H1 (cell line): ENCODE measurements at regions not wholly inside any gene's neighbourhood (a gene's known extent, or its start where the extent isn't known, plus 50 kb on each side); places are given as distances from the start of the nearest gene placed in this dataset.

Experiments
- CTCF ChIA-PET: fragments of 300-600 bp; sonication (Branson Sonifier 250); formaldehyde crosslinking; loops from one replicate; lab custom pipeline; 2021; ENCODE audit not compliant: partially characterized antibody; lab: Charles Lee
- POLR2A ChIA-PET: fragments of 300-600 bp; sonication (Branson Sonifier 250); formaldehyde crosslinking; loops from one replicate; lab custom pipeline; 2021; ENCODE audit warnings: inconsistent platforms; ENCODE audit not compliant: partially characterized antibody; lab: Charles Lee
- DNase-seq, 2 experiments: peaks; one replicate each; pipeline versions ENCODE4 v3.0.0 to v3.0.0-alpha.2; 2010 to 2022; ENCODE audit warnings: low spot score in 2 of 2, low read depth in 1 of 2, mixed read lengths in 1 of 2
- FAIRE-seq: peaks from 2 replicates; lab custom pipeline; 2011; peaks lifted over from hg19 to GRCh38; lab: Jason Lieb, UNC
- H2AFZ ChIP-seq: 2 replicates; pipeline ENCODE4 v1.8.1; 2012; ENCODE audit warnings: low read length, inconsistent platforms
- H2AK5ac ChIP-seq: 2 replicates; pipeline ENCODE4 v1.6.1; 2013; ENCODE audit warnings: low read depth, low read length
- H2BK120ac ChIP-seq: replicated peaks from 2 replicates; pipeline ENCODE3; 2013; ENCODE audit warnings: low read depth, low read length, inconsistent platforms
- H2BK12ac ChIP-seq: 2 replicates; pipeline ENCODE4 v1.6.1; 2013; ENCODE audit warnings: low read depth, low read length
- H2BK15ac ChIP-seq: 2 replicates; pipeline ENCODE4 v1.6.1; 2013; ENCODE audit warnings: low read length
- H2BK20ac ChIP-seq: 2 replicates; pipeline ENCODE4 v1.6.1; 2013; ENCODE audit warnings: low read length
- H2BK5ac ChIP-seq: 2 replicates; pipeline ENCODE4 v1.6.1; 2013; ENCODE audit warnings: low read depth, low read length
- H3K14ac ChIP-seq: 2 replicates; pipeline ENCODE4 v1.6.1; 2013; ENCODE audit warnings: inconsistent platforms; ENCODE audit not compliant: insufficient read length
- H3K18ac ChIP-seq: 2 replicates; pipeline ENCODE4 v1.6.1; 2013; ENCODE audit warnings: low read length; ENCODE audit errors: extremely low read depth
- H3K23ac ChIP-seq: 2 replicates; pipeline ENCODE4 v1.6.1; 2013; ENCODE audit warnings: inconsistent platforms; ENCODE audit not compliant: insufficient read length
- H3K23me2 ChIP-seq: 2 replicates; pipeline ENCODE4 v1.6.1; 2013; ENCODE audit warnings: low read depth, low read length
- H3K27ac ChIP-seq: 2 replicates; pipeline ENCODE4 v1.6.1; 2011; ENCODE audit warnings: low read depth, low read length, inconsistent platforms
- H3K27me3 ChIP-seq, 4 experiments: replicated peaks in 1 of 4; 1 replicate in 1 of 4; 2 replicates in 3 of 4; pipeline versions ENCODE4 v1.6.1 to v1.8.1; 2011 to 2013; ENCODE audit warnings: low read length in 3 of 4, mild to moderate bottlenecking in 3 of 4, inconsistent platforms in 2 of 4, mixed read lengths in 2 of 4, moderate library complexity in 1 of 4; ENCODE audit not compliant: control insufficient read depth in 3 of 4, insufficient read depth in 3 of 4; ENCODE audit errors: extremely low read depth in 1 of 4
- H3K36me3 ChIP-seq, 4 experiments: 2 replicates each; pipeline versions ENCODE4 v1.6.1 to v1.8.1; 2011 to 2013; ENCODE audit warnings: mild to moderate bottlenecking in 4 of 4, low read length in 3 of 4, moderate library complexity in 2 of 4, control low read depth in 1 of 4, inconsistent platforms in 1 of 4; ENCODE audit not compliant: insufficient read depth in 4 of 4, control insufficient read depth in 2 of 4
- H3K4ac ChIP-seq: replicated peaks from 2 replicates; pipeline ENCODE3; 2013; ENCODE audit warnings: low read length, low read depth, mixed read lengths, inconsistent platforms; ENCODE audit not compliant: insufficient read length
- H3K4me1 ChIP-seq, 4 experiments: replicated peaks in 1 of 4; 1 replicate in 1 of 4; 2 replicates in 3 of 4; pipeline versions ENCODE4 v1.6.1 to v1.8.1; 2011 to 2013; ENCODE audit warnings: low read length in 3 of 4, inconsistent platforms in 2 of 4, mixed read lengths in 1 of 4; ENCODE audit not compliant: insufficient read depth in 4 of 4, control insufficient read depth in 3 of 4
- H3K4me2 ChIP-seq, 2 experiments: 2 replicates each; pipeline versions ENCODE4 v1.6.1 to v1.8.1; 2011 to 2013; ENCODE audit warnings: low read depth in 2 of 2, low read length in 2 of 2, control low read depth in 1 of 2, inconsistent platforms in 1 of 2, mild to moderate bottlenecking in 1 of 2; ENCODE audit not compliant: insufficient read depth in 1 of 2
- H3K4me3 ChIP-seq, 4 experiments: fragments of 200-600, 300-600 bp in 1 of 4; sonication (generic), shearing (Covaris generic), sonication (Bioruptor Twin) in 1 of 4; 2 replicates each; pipeline versions ENCODE4 v1.5.1 to v1.8.1; 2011 to 2016; ENCODE audit warnings: low read length in 4 of 4, low read depth in 3 of 4, control low read depth in 2 of 4, inconsistent platforms in 2 of 4, mild to moderate bottlenecking in 2 of 4, mixed read lengths in 1 of 4, moderate library complexity in 1 of 4; ENCODE audit not compliant: insufficient read depth in 2 of 4; ENCODE audit errors: extremely low read depth in 1 of 4
- H3K56ac ChIP-seq: replicated peaks from 2 replicates; pipeline ENCODE3; 2013; ENCODE audit warnings: low read depth, mild to moderate bottlenecking, mixed read lengths, low read length, inconsistent platforms; ENCODE audit not compliant: insufficient read length
- H3K79me1 ChIP-seq: 2 replicates; pipeline ENCODE4 v1.6.1; 2013; ENCODE audit warnings: low read depth, low read length, control low read depth
- H3K79me2 ChIP-seq, 2 experiments: 2 replicates each; pipeline versions ENCODE4 v1.6.1 to v1.8.1; 2012 to 2013; ENCODE audit warnings: low read length in 2 of 2, mild to moderate bottlenecking in 2 of 2, inconsistent platforms in 1 of 2; ENCODE audit not compliant: insufficient read depth in 2 of 2, control insufficient read depth in 1 of 2
- H3K9ac ChIP-seq, 4 experiments: replicated peaks in 1 of 4; 1 replicate in 1 of 4; 2 replicates in 3 of 4; pipeline versions ENCODE4 v1.6.1 to v1.8.1; 2011 to 2013; ENCODE audit warnings: low read depth in 3 of 4, low read length in 3 of 4, control low read depth in 2 of 4, mild to moderate bottlenecking in 2 of 4, moderate library complexity in 2 of 4, inconsistent platforms in 1 of 4; ENCODE audit errors: extremely low read depth in 1 of 4
- H3K9me3 ChIP-seq, 2 experiments: 2 replicates each; pipeline versions ENCODE4 v1.6.1 to v1.8.1; 2012 to 2013; ENCODE audit warnings: mild to moderate bottlenecking in 2 of 2, moderate library complexity in 2 of 2, control low read depth in 1 of 2, inconsistent platforms in 1 of 2, low read depth in 1 of 2, low read length in 1 of 2, mixed read lengths in 1 of 2; ENCODE audit not compliant: insufficient read depth in 2 of 2
- H4K20me1 ChIP-seq, 2 experiments: replicated peaks in 1 of 2; 2 replicates each; pipeline versions ENCODE3 to v1.8.1; 2011 to 2013; ENCODE audit warnings: inconsistent platforms in 2 of 2, low read length in 2 of 2, mild to moderate bottlenecking in 1 of 2; ENCODE audit not compliant: insufficient read depth in 2 of 2, control insufficient read depth in 1 of 2
- H4K5ac ChIP-seq: 2 replicates; pipeline ENCODE4 v1.6.1; 2013; ENCODE audit warnings: low read length, low read depth, mixed read lengths, inconsistent platforms; ENCODE audit not compliant: insufficient read length
- H4K8ac ChIP-seq: 2 replicates; pipeline ENCODE4 v1.8.0; 2013; ENCODE audit warnings: mild to moderate bottlenecking, moderate library complexity, low read length, inconsistent platforms; ENCODE audit not compliant: insufficient read depth; ENCODE audit errors: extremely low read depth
- H4K91ac ChIP-seq: replicated peaks from 2 replicates; pipeline ENCODE3; 2013; ENCODE audit warnings: low read length, mixed read lengths, inconsistent platforms; ENCODE audit not compliant: insufficient read length
- ASH2L ChIP-seq: fragments of 200-600, 300-600 bp; sonication (generic); IDR thresholded peaks from one replicate; pipeline ENCODE4 v1.7.1; 2017; ENCODE audit warnings: low read length
- EGR1 ChIP-seq: IDR thresholded peaks from 2 replicates; pipeline ENCODE4 v1.6.1; 2011; ENCODE audit warnings: low read depth, low read length, borderline replicate concordance
- GABPA ChIP-seq: IDR thresholded peaks from 2 replicates; pipeline ENCODE4 v1.6.1; 2011; ENCODE audit warnings: mild to moderate bottlenecking, low read length, moderate library complexity, borderline replicate concordance; ENCODE audit not compliant: insufficient read depth
- KDM1A ChIP-seq: fragments of 200-600, 300-600 bp; sonication (generic); IDR thresholded peaks from 2 replicates; pipeline ENCODE4 v1.7.1; 2016; ENCODE audit warnings: mild to moderate bottlenecking, low read length, borderline replicate concordance
- RFX5 ChIP-seq: IDR thresholded peaks from 2 replicates; pipeline ENCODE4 v1.6.1; 2011; ENCODE audit warnings: low read depth, low read length, improper control_type of control experiment, borderline replicate concordance
- SIN3A ChIP-seq, 2 experiments: IDR thresholded peaks in 1 of 2; conservative IDR thresholded peaks in 1 of 2; 2 replicates each; pipeline ENCODE4 v1.6.1; 2011 to 2012; ENCODE audit warnings: low read length in 2 of 2, improper control_type of control experiment in 1 of 2, low read depth in 1 of 2, mild to moderate bottlenecking in 1 of 2
- SUZ12 ChIP-seq: fragments of 200-600 bp; sonication (generic); IDR thresholded peaks from 2 replicates; pipeline ENCODE4 v1.6.1; 2012; ENCODE audit warnings: mild to moderate bottlenecking, inconsistent platforms, low read length, moderate library complexity, mixed read lengths
- TEAD4 ChIP-seq: IDR thresholded peaks from 2 replicates; pipeline ENCODE4 v1.6.1; 2012; ENCODE audit warnings: low read depth, low read length, inconsistent platforms, mixed read lengths
- USF2 ChIP-seq: IDR thresholded peaks from 2 replicates; pipeline ENCODE4 v1.6.1; 2011; ENCODE audit warnings: low read length, improper control_type of control experiment
- WGBS, 2 experiments: shearing (Covaris generic) in 1 of 2; methylation state at CpG; one replicate each; pipeline versions ENCODE4 v1.1.6 to v1.1.7; 2013 to 2015; ENCODE audit warnings: low lambda C conversion rate in 2 of 2, mixed read lengths in 2 of 2, inconsistent platforms in 1 of 2, low coverage in 1 of 2, missing lambda C conversion rate in 1 of 2; ENCODE audit not compliant: insufficient replicate concordance in 2 of 2, insufficient coverage in 1 of 2, insufficient read length in 1 of 2; ENCODE audit errors: extremely low coverage in 1 of 2, missing lambda C conversion rate in 1 of 2; 5-methylcytosine and 5-hydroxymethylcytosine counted together

DNA sequence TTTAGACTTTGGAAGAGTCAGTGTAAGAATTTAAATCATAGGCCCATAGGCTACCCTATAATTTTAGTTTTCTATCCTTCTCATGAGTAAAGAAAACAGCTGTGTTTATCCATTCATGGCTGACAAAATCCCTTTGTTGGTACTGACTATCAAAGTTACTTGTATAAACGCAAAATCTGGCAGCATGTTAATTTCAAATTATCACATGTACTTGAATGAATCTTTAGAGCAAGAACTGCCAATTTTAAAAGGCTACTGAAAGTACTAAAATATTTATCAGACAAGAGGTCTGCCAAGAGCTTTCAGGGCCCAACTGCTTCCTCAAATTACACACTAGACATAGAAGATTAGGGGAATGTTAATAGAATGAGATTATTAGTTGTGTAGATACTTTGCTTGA is 66.6 kb downstream of the MYL12B start:
- Histone ChIP-seq H2AK5ac (no peak overlapping the region), H3K56ac (no peak overlapping the region), H3K4me2 (no peak overlapping the region), H3K23me2 (no peaks in the 10 kb centered on the region; the same call in 1 of the 2 replicates), H3K14ac (no peak overlapping the region), H4K8ac (no peak overlapping the region), H3K4ac (no peak overlapping the region), H4K91ac (no peak overlapping the region), H2AFZ (no peak overlapping the region), H4K20me1 (no peaks in the 10 kb centered on the region), H4K5ac (no peak overlapping the region), H2BK120ac (no peak overlapping the region), H2BK12ac (no peak overlapping the region), H3K4me3 (no peak overlapping the region), H3K79me2 (no peaks in the 10 kb centered on the region), H2BK5ac (no peak overlapping the region), H3K36me3 (no peaks in the 10 kb centered on the region), H3K27ac (no peak overlapping the region), H3K27me3 (no peaks in the 10 kb centered on the region), H3K9me3 (peaks cover 0 to 3% of the 10 kb centered on the region in 2 experiments; a peak in 2 of 4 replicates), H3K23ac (no peak overlapping the region), H3K79me1 (no peaks in the 10 kb centered on the region), H3K4me1 (peaks cover 0 to 11% (median 3%) of the 10 kb centered on the region in 4 experiments; a peak in 3 of 7 replicates), H3K9ac (no peak overlapping the region), H3K18ac (no peak overlapping the region), H2BK15ac (no peak overlapping the region), H2BK20ac (no peak overlapping the region)
- 79% methylated on average over 1 of the region's 1 CpG; no CpG with 5 or more reads in 1 of the 2 experiments for WGBS, 2 experiments
- DNase-seq (no peak), FAIRE-seq (no peak)
- POLR2A ChIA-PET, result no interaction called here
- CTCF ChIA-PET, result interaction anchor here (0.7 to 5.7 kb wide), 7 partner anchors 15 to 337 kb away, joined by 3 to 27 read pairs (median 3); no protein-coding TSS in a partner anchor
- TF ChIP-seq KDM1A (no peak), RFX5 (no peak), ASH2L (no peak), TEAD4 (no peak), USF2 (no peak), GABPA (no peak), SUZ12 (no peak), EGR1 (no peak), SIN3A (conservative IDR thresholded peaks at IDR 0.05 in 1 of 2, IDR thresholded peaks at IDR 0.05 in 1 of 2; ENCODE audit: low read depth in 1 of 2, low read length in 2 of 2) (no peak)
